DND-41 (cell line): ENCODE measurements at regions not wholly inside any gene's neighbourhood (a gene's known extent, or its start where the extent isn't known, plus 50 kb on each side); places are given as distances from the start of the nearest gene placed in this dataset.

ENCODE experiments used
- CTCF ChIP-seq: IDR thresholded peaks from 2 replicates; pipeline ENCODE4 v1.5.1; 2012; ENCODE audit warnings: borderline replicate concordance, low read length, moderate library complexity, mild to moderate bottlenecking; ENCODE audit not compliant: poor library complexity, severe bottlenecking; ENCODE audit errors: extremely low read depth
- EZH2 ChIP-seq: IDR thresholded peaks from 3 replicates; pipeline ENCODE4 v1.6.1; 2012; ENCODE audit warnings: borderline replicate concordance, low read depth, mild to moderate bottlenecking, moderate library complexity, low read length, inconsistent platforms; ENCODE audit not compliant: severe bottlenecking

- TF ChIP-seq CTCF (no peak), EZH2 (no peak)
Observed at GRCh38 chr4:45846016-45846415, 277.8 kb downstream of the GABRG1 start.
